ENCODE measurements at regions not wholly inside any gene's neighbourhood (a gene's known extent, or its start where the extent isn't known, plus 50 kb on each side); places are given as distances from the start of the nearest gene placed in this dataset.

DNA sequence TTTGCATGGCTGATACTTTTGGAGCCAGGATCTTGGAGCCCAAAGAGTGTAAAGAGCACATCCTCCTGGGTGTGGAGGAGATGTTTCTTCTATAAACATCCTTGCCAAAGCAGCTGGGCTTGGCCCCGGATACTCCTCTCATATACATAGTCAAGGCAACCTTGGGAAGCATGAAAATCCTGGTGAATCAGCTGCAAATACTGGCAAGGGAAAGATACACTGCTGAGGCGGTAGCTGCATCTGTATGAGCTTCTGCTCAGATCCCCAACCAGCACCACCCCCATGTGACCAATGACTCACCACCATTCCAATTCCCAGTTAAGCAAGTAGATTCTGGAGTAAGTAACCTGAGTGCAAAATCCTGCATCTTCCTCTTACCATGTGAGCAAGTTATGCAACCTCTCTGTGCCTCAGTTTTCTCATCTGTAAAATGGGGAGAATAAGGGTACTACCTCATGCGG, 567.4 kb downstream of the MED13L start:
- Histone ChIP-seq H3K27ac (ENCODE audit: low read depth in 2 of 2, low read length in 1 of 2) (no peak overlapping the region), H3K4me2 (no peak overlapping the region), H3K4me1 (ENCODE audit: control insufficient read depth in 1 of 2, insufficient read depth in 2 of 2, low read depth in 1 of 2, low read length in 1 of 2) (no peaks in the 10 kb centered on the region), H3K79me2 (ENCODE audit: insufficient read depth) (no peaks in the 10 kb centered on the region), H3K9ac (no peak overlapping the region), H3K9me3 (no peaks in the 10 kb centered on the region), H2AFZ (ENCODE audit: low read depth) (no peak overlapping the region), H3K27me3 (ENCODE audit: insufficient read depth) (no peaks in the 10 kb centered on the region), H3K4me3 (ENCODE audit: low read depth in 2 of 2, low read length in 1 of 2) (no peak overlapping the region), H3K36me3 (replicated peaks in 1 of 2; ENCODE audit: control insufficient read depth in 1 of 2, insufficient read depth in 2 of 2, low read length in 1 of 2) (no peaks in the 10 kb centered on the region), H4K20me1 (ENCODE audit: insufficient read depth) (no peaks in the 10 kb centered on the region), H3K9me2 (no peaks in the 10 kb centered on the region), H3F3A (replicated peaks; ENCODE audit: insufficient read depth) (no peaks in the 10 kb centered on the region)
- ChIA-PET POLR2A (no interaction called here), CTCF (interaction anchor here (1.0 kb wide), 1 partner anchor 98 kb away, joined by 3 read pairs; no protein-coding TSS in a partner anchor)
- WGBS (ENCODE audit: low lambda C conversion rate), result 73% methylated on average over 2 of the region's 3 CpGs
- no peak for DNase-seq
- TF ChIP-seq CTCF (IDR thresholded peaks at IDR 0.05) (no peak), TAF1 (IDR thresholded peaks at IDR 0.05; ENCODE audit: borderline replicate concordance, low read depth, low read length) (no peak), RAD21 (IDR thresholded peaks at IDR 0.05; ENCODE audit: low read length) (no peak), CHD2 (IDR thresholded peaks at IDR 0.05; ENCODE audit: low read length, partially characterized antibody) (no peak), RFX5 (IDR thresholded peaks at IDR 0.05; ENCODE audit: low read length) (no peak), SMC3 (IDR thresholded peaks at IDR 0.05; ENCODE audit: low read depth, low read length) (no peak), POLR2AphosphoS5 (IDR thresholded peaks at IDR 0.05; ENCODE audit: low read depth, low read length) (no peak), FOXJ3 (CRISPR knock-in tag; IDR thresholded peaks at IDR 0.05) (no peak), NRF1 (IDR thresholded peaks at IDR 0.05; ENCODE audit: low read depth, low read length) (no peak), FOXM1 (IDR thresholded peaks at IDR 0.05; ENCODE audit: low read depth) (no peak), USF1 (IDR thresholded peaks at IDR 0.05; ENCODE audit: borderline replicate concordance, low read depth) (no peak)
- TF ChIP-seq, protein P1, sequence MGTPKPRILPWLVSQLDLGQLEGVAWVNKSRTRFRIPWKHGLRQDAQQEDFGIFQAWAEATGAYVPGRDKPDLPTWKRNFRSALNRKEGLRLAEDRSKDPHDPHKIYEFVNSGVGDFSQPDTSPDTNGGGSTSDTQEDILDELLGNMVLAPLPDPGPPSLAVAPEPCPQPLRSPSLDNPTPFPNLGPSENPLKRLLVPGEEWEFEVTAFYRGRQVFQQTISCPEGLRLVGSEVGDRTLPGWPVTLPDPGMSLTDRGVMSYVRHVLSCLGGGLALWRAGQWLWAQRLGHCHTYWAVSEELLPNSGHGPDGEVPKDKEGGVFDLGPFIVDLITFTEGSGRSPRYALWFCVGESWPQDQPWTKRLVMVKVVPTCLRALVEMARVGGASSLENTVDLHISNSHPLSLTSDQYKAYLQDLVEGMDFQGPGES (IDR thresholded peaks at IDR 0.05; ENCODE audit: low read depth, low read length), result no peak

DNA sequence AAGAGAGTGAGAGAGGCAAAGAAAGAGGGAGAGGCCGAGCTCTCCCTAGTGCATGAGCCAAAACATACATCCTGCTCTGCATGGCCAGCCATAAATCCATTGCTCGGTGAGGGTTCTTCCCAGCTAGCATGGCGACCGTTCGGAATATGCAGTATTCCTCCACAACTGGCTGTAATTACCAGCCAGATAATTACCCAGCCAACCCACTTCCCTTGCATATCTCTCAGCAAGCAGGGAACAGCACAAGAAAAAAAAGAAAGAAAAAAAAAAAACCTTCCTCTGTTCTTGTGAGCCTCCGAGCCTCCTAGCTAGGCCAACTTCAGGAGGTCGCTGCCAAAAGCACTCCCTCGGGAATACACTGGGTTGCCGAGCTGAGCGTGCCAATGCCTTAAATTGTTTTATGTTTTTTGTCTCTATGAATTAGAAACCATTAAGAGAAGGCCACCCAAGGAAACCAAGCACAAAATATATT, 567.9 kb downstream of the MED13L start:
- H3K4me1 ChIP-seq (ENCODE audit: control insufficient read depth in 1 of 2, insufficient read depth in 2 of 2, low read depth in 1 of 2, low read length in 1 of 2), result no peaks in the 10 kb centered on the region
- H3K9me2 ChIP-seq, result no peaks in the 10 kb centered on the region
- no peaks in the 10 kb centered on the region for H3K27me3 ChIP-seq (ENCODE audit: insufficient read depth)
- no peak for DNase-seq
- no peak overlapping the region for H3K4me2 ChIP-seq
- no peak overlapping the region for H3K27ac ChIP-seq (ENCODE audit: low read depth in 2 of 2, low read length in 1 of 2)
- H3K9ac ChIP-seq, result no peak overlapping the region
- H3K79me2 ChIP-seq (ENCODE audit: insufficient read depth), result no peaks in the 10 kb centered on the region
- no peak overlapping the region for H3K4me3 ChIP-seq (ENCODE audit: low read depth in 2 of 2, low read length in 1 of 2)
- no peaks in the 10 kb centered on the region for H3K36me3 ChIP-seq (replicated peaks in 1 of 2; ENCODE audit: control insufficient read depth in 1 of 2, insufficient read depth in 2 of 2, low read length in 1 of 2)
- H3F3A ChIP-seq (replicated peaks; ENCODE audit: insufficient read depth), result no peaks in the 10 kb centered on the region
- CTCF ChIA-PET, result no interaction called here
- no peak overlapping the region for H2AFZ ChIP-seq (ENCODE audit: low read depth)
- POLR2A ChIA-PET, result no interaction called here
- H4K20me1 ChIP-seq (ENCODE audit: insufficient read depth), result no peaks in the 10 kb centered on the region
- WGBS (ENCODE audit: low lambda C conversion rate), result 54% methylated on average over 10 of the region's 10 CpGs
- H3K9me3 ChIP-seq, result no peaks in the 10 kb centered on the region
- TF ChIP-seq ELF1 (IDR thresholded peaks at IDR 0.05) (no peak), JUND (IDR thresholded peaks at IDR 0.05) (no peak), MEF2A (IDR thresholded peaks at IDR 0.05; ENCODE audit: borderline replicate concordance, low read depth) (no peak), CTCF (IDR thresholded peaks at IDR 0.05) (no peak), TAF1 (IDR thresholded peaks at IDR 0.05; ENCODE audit: borderline replicate concordance, low read depth, low read length) (no peak), RFX5 (IDR thresholded peaks at IDR 0.05; ENCODE audit: low read length) (no peak), USF1 (IDR thresholded peaks at IDR 0.05; ENCODE audit: borderline replicate concordance, low read depth) (no peak), MXI1 (IDR thresholded peaks at IDR 0.05; ENCODE audit: low read depth, low read length) (no peak), RCOR1 (IDR thresholded peaks at IDR 0.05; ENCODE audit: low read length) (no peak), CHD2 (IDR thresholded peaks at IDR 0.05; ENCODE audit: low read length, partially characterized antibody) (no peak), FOXJ3 (CRISPR knock-in tag; IDR thresholded peaks at IDR 0.05) (no peak)
- TF ChIP-seq, protein P2, sequence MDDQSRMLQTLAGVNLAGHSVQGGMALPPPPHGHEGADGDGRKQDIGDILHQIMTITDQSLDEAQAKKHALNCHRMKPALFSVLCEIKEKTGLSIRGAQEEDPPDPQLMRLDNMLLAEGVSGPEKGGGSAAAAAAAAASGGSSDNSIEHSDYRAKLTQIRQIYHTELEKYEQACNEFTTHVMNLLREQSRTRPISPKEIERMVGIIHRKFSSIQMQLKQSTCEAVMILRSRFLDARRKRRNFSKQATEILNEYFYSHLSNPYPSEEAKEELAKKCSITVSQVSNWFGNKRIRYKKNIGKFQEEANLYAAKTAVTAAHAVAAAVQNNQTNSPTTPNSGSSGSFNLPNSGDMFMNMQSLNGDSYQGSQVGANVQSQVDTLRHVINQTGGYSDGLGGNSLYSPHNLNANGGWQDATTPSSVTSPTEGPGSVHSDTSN (IDR thresholded peaks at IDR 0.05), result no peak
- TF ChIP-seq, protein P3, sequence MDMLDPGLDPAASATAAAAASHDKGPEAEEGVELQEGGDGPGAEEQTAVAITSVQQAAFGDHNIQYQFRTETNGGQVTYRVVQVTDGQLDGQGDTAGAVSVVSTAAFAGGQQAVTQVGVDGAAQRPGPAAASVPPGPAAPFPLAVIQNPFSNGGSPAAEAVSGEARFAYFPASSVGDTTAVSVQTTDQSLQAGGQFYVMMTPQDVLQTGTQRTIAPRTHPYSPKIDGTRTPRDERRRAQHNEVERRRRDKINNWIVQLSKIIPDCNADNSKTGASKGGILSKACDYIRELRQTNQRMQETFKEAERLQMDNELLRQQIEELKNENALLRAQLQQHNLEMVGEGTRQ (IDR thresholded peaks at IDR 0.05; ENCODE audit: borderline replicate concordance, low read depth, low read length), result no peak

Data from SK-N-SH (cell line).